Calu3 (cell line): ENCODE measurements at regions not wholly inside any gene's neighbourhood (a gene's known extent, or its start where the extent isn't known, plus 50 kb on each side); places are given as distances from the start of the nearest gene placed in this dataset.

Experiments
- BruUV-seq: library from RNA; stranded (reverse); fragments of 400-500 nt; replicated peaks from 2 replicates; lab custom pipeline; 2021; lab: Mats Ljungman, UMichigan
- CTCF ChIA-PET: fragments of 300-600 bp; sonication (Branson Sonifier 250); formaldehyde crosslinking; loops from one replicate; lab custom pipeline; 2022; ENCODE audit warnings: antibody characterized with exemption; lab: Charles Lee
- DNase-seq: peaks from one replicate; pipeline ENCODE4 v3.0.0; 2022
- H3K27ac Mint-ChIP-seq: one replicate; pipeline ENCODE4 v1.8.0; 2022; ENCODE audit warnings: mixed read lengths; ENCODE audit not compliant: unreplicated experiment
- H3K27me3 Mint-ChIP-seq: one replicate; pipeline ENCODE4 v1.8.0; 2022; ENCODE audit warnings: mixed read lengths; ENCODE audit not compliant: unreplicated experiment
- H3K36me3 Mint-ChIP-seq: one replicate; pipeline ENCODE4 v1.8.0; 2022; ENCODE audit warnings: mild to moderate bottlenecking, moderate library complexity, mixed read lengths; ENCODE audit not compliant: insufficient read depth, unreplicated experiment
- H3K4me1 Mint-ChIP-seq: one replicate; pipeline ENCODE4 v1.8.0; 2022; ENCODE audit warnings: mild to moderate bottlenecking, low read depth, mixed read lengths; ENCODE audit not compliant: unreplicated experiment
- H3K4me3 Mint-ChIP-seq: one replicate; pipeline ENCODE4 v1.8.0; 2022; ENCODE audit warnings: mild to moderate bottlenecking, low read depth, moderate library complexity, mixed read lengths; ENCODE audit not compliant: unreplicated experiment
- H3K9me3 Mint-ChIP-seq: one replicate; pipeline ENCODE4 v1.8.0; 2022; ENCODE audit warnings: low read depth, mixed read lengths; ENCODE audit not compliant: unreplicated experiment
- CTCF ChIP-seq: fragments of 200-600 bp; IDR thresholded peaks from one replicate; pipeline ENCODE4 v1.8.0; 2022; ENCODE audit warnings: antibody characterized with exemption; ENCODE audit not compliant: unreplicated experiment
- intact Hi-C: fragments of 100-400 bp; cut with micrococcal nuclease; formaldehyde crosslinking; loops from one replicate; pipeline ENCODE4 v1.10.0; 2022; ENCODE audit not compliant: unreplicated experiment

- CTCF ChIA-PET, result no interaction called here
- Mint-ChIP-seq H3K4me3 (peak overlapping the region; percentile 10), H3K9me3 (no peaks in the 10 kb centered on the region), H3K4me1 (peaks cover 27% of the 10 kb centered on the region), H3K27me3 (no peaks in the 10 kb centered on the region), H3K36me3 (peaks cover 4% of the 10 kb centered on the region), H3K27ac (peak overlapping the region; percentile 75)
- intact Hi-C loops, result no loop called here
- peak; percentile 5 for DNase-seq
- no peak for TF ChIP-seq CTCF
- BruUV-seq, result no TSS peak
Observed at GRCh38 chr12:41709463-41710285, 435.0 kb downstream of the GXYLT1 start.

GRCh38 chr12:41709012-41709411, 435.7 kb downstream of the GXYLT1 start:
- CTCF ChIA-PET, result no interaction called here
- Mint-ChIP-seq H3K4me3 (peak overlapping the region; percentile 10), H3K36me3 (peaks cover 4% of the 10 kb centered on the region), H3K27me3 (no peaks in the 10 kb centered on the region), H3K27ac (peak overlapping the region; percentile 75), H3K9me3 (no peaks in the 10 kb centered on the region), H3K4me1 (peaks cover 27% of the 10 kb centered on the region)
- no peak for TF ChIP-seq CTCF
- intact Hi-C loops, result no loop called here
- DNase-seq, result peak; percentile 1
- BruUV-seq, result no TSS peak

- H3K9me3 Mint-ChIP-seq, result no peaks in the 10 kb centered on the region
- DNase-seq, result no peak
- no TSS peak for BruUV-seq
- intact Hi-C loops, result no loop called here
- CTCF ChIA-PET, result no interaction called here
- H3K4me3 Mint-ChIP-seq, result no peak overlapping the region
- H3K36me3 Mint-ChIP-seq, result peaks cover 4% of the 10 kb centered on the region
- H3K27me3 Mint-ChIP-seq, result no peaks in the 10 kb centered on the region
- no peak for TF ChIP-seq CTCF
- H3K27ac Mint-ChIP-seq, result no peak overlapping the region
- peaks cover 38% of the 10 kb centered on the region for H3K4me1 Mint-ChIP-seq
Observed at GRCh38 chr12:41706376-41706775, 438.3 kb downstream of the GXYLT1 start.

- no peaks in the 10 kb centered on the region for H3K9me3 Mint-ChIP-seq
- H3K27ac Mint-ChIP-seq, result no peak overlapping the region
- no peak for DNase-seq
- peaks cover 11% of the 10 kb centered on the region for H3K4me1 Mint-ChIP-seq
- intact Hi-C loops, result no loop called here
- no TSS peak for BruUV-seq
- H3K4me3 Mint-ChIP-seq, result no peak overlapping the region
- TF ChIP-seq CTCF, result no peak
- CTCF ChIA-PET, result interaction anchor here (0.7 kb wide), 1 partner anchor 191 kb away, joined by 3 read pairs; no protein-coding TSS in a partner anchor
- H3K36me3 Mint-ChIP-seq, result no peaks in the 10 kb centered on the region
- no peaks in the 10 kb centered on the region for H3K27me3 Mint-ChIP-seq
Observed at GRCh38 chr12:41701943-41702601, 442.6 kb downstream of the GXYLT1 start.
